HG03469 (cell line): ENCODE measurements at regions not wholly inside any gene's neighbourhood (a gene's known extent, or its start where the extent isn't known, plus 50 kb on each side); places are given as distances from the start of the nearest gene placed in this dataset.
"Not testable (repeated sequence)": the region's sequence is repeated elsewhere in the genome, so short reads cannot be mapped to it uniquely, and the experiment has no call there.

Experiments used
- ATAC-seq: cut with Tn5 transposase; IDR thresholded peaks from one replicate; pipeline ENCODE4 v1.9.1; 2021; ENCODE audit warnings: mild to moderate bottlenecking, moderate library complexity, moderate number of reproducible peaks; ENCODE audit not compliant: unreplicated experiment

GRCh38 chr9:29416204-29416603, 1842.9 kb upstream of the C9orf72 start:
- ATAC-seq: no peak

- no peak for ATAC-seq
Observed at GRCh38 chr9:29422438-29422837, 1849.2 kb upstream of the C9orf72 start.

- no peak for ATAC-seq
Observed at GRCh38 chr9:29432191-29432590, 1858.9 kb upstream of the C9orf72 start.

- ATAC-seq: not testable (repeated sequence)
Observed at GRCh38 chr9:29432656-29433055, 1859.4 kb upstream of the C9orf72 start.

GRCh38 chr9:29435368-29435767, 1862.1 kb upstream of the C9orf72 start:
- no peak for ATAC-seq

- no peak for ATAC-seq
Observed at GRCh38 chr9:29437526-29437925, 1864.2 kb upstream of the C9orf72 start.

GRCh38 chr9:29439961-29440360, 1866.7 kb upstream of the C9orf72 start:
- no peak for ATAC-seq

- ATAC-seq: no peak
Observed at GRCh38 chr9:29440449-29440848, 1867.2 kb upstream of the C9orf72 start.

GRCh38 chr9:29445751-29446150, 1872.5 kb upstream of the C9orf72 start:
- no peak for ATAC-seq

- ATAC-seq: no peak
Observed at GRCh38 chr9:29449306-29449705, 1876.0 kb upstream of the C9orf72 start.

GRCh38 chr9:29450343-29450875, 1877.1 kb upstream of the C9orf72 start:
- not testable (repeated sequence) for ATAC-seq

GRCh38 chr9:29456940-29457339, 1883.7 kb upstream of the C9orf72 start:
- ATAC-seq: no peak

GRCh38 chr9:29475471-29475870, 1902.2 kb upstream of the C9orf72 start:
- no peak for ATAC-seq

- ATAC-seq: no peak
Observed at GRCh38 chr9:29511680-29512079, 1938.4 kb upstream of the C9orf72 start.

- no peak for ATAC-seq
Observed at GRCh38 chr9:29514336-29514735, 1941.1 kb upstream of the C9orf72 start.

GRCh38 chr9:29514862-29515261, 1941.6 kb upstream of the C9orf72 start:
- ATAC-seq: no peak

GRCh38 chr9:29548436-29548835, 1975.2 kb upstream of the C9orf72 start:
- no peak for ATAC-seq

- no peak for ATAC-seq
Observed at GRCh38 chr9:29555502-29555901, 1982.2 kb upstream of the C9orf72 start.

- ATAC-seq: no peak
Observed at GRCh38 chr9:29556317-29556716, 1983.0 kb upstream of the C9orf72 start.

GRCh38 chr9:29556746-29557145, 1983.5 kb upstream of the C9orf72 start:
- no peak for ATAC-seq

GRCh38 chr9:29564564-29564963, 1991.3 kb upstream of the C9orf72 start:
- ATAC-seq: no peak

- ATAC-seq: no peak
Observed at GRCh38 chr9:29575219-29575618, 2001.9 kb upstream of the C9orf72 start.

GRCh38 chr9:29588361-29588760, 2015.1 kb upstream of the C9orf72 start:
- no peak for ATAC-seq
